ENCODE measurements at regions not wholly inside any gene's neighbourhood (a gene's known extent, or its start where the extent isn't known, plus 50 kb on each side); places are given as distances from the start of the nearest gene placed in this dataset.

- DNase-seq: no peak
These were observed 186.4 kb upstream of the DEFB112 start for GRCh38 chr6:50236164-50236563.

GRCh38 chr6:50239853-50240252 is 190.1 kb upstream of the DEFB112 start:
- no peak for DNase-seq

GRCh38 chr6:50240986-50241385 is 191.3 kb upstream of the DEFB112 start:
- no peak for DNase-seq

DNA sequence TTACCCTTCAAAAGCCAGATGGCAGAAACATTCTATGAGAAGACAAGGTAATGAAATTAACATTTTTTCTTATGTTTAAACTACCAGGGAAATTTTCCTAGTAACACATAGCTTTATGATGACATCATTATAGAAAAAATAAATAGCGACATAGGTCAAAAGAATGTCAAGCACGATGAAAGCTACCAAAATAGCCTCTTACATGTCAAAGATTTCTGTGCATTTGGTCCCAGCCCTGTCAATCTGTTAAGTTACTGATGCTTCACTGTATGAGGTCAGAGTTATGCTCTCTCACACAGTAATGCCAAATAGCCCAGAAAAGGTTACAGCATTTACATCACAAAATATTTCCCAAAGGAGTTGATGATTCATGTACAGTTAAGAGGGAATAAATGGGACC is 199.8 kb upstream of the DEFB112 start:
- DNase-seq: no peak

- no peak for DNase-seq
These were observed 207.6 kb upstream of the DEFB112 start for GRCh38 chr6:50257322-50257721.

DNA sequence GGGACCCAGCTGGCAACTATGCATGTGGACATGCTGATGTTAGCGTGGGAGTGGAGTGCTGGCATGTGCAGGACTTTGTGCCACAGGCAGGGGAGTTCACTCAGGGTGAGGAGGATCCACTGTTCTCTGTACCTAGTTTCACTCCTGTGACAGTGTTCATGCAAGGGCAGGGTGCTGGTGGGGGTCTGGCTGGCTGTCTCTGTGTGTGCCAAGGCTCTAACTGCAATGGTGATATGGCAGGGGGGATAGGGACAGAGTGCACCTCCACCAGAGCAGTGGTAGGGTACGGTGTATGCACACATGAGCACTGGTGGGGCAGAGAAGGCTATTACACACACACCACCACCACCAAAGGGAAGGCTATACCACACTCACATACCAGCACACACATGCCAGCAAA is 210.2 kb upstream of the DEFB112 start:
- DNase-seq: no peak

- DNase-seq: no peak
These were observed 215.4 kb upstream of the DEFB112 start for GRCh38 chr6:50264995-50265571.

- DNase-seq: no peak
These were observed 220.7 kb upstream of the DEFB112 start for GRCh38 chr6:50270415-50270814.

GRCh38 chr6:50271266-50271665 is 221.5 kb upstream of the DEFB112 start:
- no peak for DNase-seq

DNA sequence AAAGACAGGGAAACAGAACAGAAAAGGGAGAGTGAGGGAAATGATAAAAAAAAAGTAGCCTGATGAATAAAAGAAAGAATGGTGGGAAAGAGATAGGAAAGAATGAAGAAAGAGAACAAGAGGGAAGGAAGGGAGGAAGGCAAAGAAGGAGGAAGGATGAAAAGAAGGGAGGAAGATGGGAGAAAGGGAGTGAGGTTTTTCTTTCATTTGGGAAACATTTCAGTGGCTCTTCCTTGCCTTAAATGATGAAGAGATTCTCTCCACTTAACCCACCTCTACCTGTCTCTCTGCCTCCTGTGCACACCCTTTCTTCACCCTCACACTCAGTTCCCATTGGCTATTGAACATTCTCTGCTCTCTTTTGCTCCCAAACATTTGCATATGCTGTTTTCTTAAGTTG is 222.1 kb upstream of the DEFB112 start:
- DNase-seq: no peak

DNA sequence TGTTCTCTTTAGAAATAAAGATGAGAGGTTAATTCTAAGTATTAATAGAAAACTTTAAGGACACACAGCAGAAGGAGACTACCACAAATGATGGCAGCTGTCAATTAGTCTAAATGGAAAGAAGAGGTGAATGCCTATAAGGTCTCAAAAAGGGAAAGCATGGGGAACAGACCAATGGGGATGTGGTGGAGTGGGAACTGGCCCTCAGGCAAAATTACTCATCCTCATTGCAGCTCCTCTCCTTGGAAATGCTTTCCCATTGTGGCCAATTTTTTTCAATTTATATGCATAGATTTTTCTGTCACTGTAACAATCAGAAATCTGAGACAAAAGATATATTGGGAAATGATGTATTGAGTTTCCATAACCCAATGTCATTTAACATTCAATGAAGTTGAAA is 222.9 kb upstream of the DEFB112 start:
- no peak for DNase-seq

- no peak for DNase-seq
These were observed 227.1 kb upstream of the DEFB112 start for GRCh38 chr6:50276771-50277261.

DNA sequence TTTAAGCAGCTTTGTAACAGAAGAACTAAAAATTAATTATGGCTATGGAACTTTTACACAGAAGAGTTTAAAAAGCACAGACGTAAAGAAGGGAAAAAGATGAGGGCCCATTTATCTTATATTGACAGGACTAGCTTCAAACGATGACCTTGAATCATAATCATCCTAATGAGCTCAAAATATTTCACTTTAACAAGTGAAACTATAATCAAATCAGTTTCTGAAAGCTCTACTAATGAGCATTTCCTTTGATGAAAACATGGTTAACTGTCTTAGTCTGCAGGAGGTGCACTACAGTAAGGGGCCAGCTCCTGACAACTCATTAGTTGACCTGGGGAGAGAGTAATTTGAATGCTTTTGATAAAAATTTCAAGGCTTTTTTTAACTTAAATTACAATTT is 228.0 kb upstream of the DEFB112 start:
- DNase-seq: no peak

DNA sequence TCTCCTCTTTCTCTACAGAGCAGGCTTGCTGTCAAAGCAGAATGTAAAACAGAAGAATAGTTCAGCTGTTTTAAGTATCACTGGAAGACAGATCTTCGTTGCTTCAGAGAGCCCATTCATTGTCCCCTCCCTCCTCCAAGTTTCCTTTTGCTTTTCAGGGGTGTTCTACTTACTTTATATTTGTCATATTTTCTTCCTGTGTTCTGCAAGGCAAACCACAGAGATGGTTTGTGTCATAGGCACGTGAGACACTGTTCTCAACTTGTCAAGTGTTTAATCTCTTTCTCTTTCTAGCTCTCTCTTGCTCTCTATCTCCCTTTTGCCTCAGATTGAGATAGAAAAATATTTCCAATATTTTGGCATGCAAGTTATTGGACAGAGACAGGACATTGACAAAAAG is 228.9 kb upstream of the DEFB112 start:
- no peak for DNase-seq

DNA sequence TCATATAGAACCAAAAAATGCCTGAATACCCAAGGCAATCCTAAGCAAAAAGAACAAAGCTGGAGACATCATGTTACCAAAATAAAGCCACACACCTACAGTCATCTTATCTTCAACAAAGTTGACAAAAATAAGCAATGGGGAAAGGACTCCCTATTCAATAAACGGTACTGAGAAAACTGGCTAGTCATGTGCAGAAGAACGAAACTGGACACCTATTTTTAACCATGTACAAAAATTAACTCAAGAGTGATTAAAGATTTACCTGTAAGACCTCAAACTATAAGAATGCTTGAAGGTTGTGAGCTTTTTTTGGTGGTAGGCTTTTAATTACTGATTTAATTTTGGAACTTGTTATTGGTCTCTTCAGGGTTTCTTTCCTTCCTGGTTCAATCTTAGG is 236.0 kb upstream of the DEFB112 start:
- no peak for DNase-seq

- DNase-seq: no peak
These were observed 238.5 kb upstream of the DEFB112 start for GRCh38 chr6:50288241-50288640.

GRCh38 chr6:50288881-50289280 is 239.2 kb upstream of the DEFB112 start:
- DNase-seq: no peak

DNA sequence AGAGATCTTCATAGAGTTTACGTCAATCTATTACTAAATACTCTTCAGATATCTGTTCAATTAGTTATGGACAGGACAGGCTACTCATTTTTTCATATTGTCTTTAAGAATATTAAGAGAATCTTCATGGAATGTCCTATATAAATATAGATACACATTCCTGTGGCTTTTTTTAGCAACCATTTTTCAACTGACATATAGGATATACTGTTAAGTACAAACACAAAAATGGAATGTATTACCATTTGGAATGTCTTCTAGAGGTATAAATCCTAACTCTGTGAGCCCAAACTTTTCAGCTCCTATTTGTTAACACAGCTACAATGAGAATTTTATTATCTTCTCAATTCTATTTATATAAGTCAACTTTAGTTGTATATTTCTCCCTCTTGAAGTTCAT is 239.6 kb upstream of the DEFB112 start:
- DNase-seq: no peak

- no peak for DNase-seq
These were observed 251.6 kb upstream of the DEFB112 start for GRCh38 chr6:50301307-50301706.

DNA sequence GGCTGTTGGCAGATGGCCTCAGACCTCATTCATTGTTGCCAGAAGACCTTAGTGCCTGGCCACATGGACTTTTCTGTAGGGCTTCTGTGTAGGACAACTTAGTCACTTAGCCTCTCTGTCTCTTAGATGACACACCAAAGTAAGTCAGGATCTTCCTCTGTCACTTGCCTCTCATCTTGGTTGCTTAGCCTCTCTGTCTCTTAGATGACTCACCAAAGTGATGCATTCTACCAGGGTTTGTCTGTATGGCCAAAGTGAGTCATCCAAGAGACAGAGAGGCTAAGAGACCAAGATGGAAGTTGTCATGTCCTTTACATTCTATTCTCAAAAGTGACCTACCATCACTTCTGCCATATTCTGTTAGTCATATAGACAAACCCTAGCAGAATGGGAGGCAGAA is 255.9 kb upstream of the DEFB112 start:
- no peak for DNase-seq

- DNase-seq: no peak
These were observed 268.8 kb upstream of the DEFB112 start for GRCh38 chr6:50318536-50318935.

GRCh38 chr6:50330347-50330746 is 280.6 kb upstream of the DEFB112 start:
- no peak for DNase-seq

GRCh38 chr6:50330963-50331362 is 281.2 kb upstream of the DEFB112 start:
- no peak for DNase-seq

GRCh38 chr6:50333696-50334095 is 284.0 kb upstream of the DEFB112 start:
- no peak for DNase-seq

DNA sequence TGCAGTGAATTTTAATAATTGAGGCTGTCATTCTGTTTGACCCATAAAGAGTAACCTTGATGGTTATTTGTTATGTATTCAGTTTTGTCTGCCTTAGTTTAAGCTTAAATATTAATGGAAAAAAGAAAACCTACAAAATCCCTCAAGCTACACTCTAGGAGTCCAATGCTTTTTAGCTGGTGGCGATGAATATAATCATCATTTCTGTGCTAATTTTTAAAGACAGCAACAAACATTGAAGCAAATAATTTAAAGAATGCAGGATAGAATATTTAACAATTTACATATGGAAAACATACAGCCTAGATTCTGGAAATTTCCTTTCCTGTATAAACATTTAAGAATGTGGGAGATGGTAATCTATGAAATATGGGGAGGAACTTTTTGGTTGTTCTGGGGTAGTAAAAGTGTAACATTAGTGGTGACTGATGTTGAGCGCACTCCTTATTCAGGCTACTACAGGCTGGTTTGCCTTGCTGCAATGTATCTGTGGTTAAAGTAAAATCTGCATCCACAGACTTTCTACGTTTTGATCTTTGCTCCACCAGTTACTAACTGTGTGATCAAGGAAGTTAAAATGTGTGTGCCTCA is 287.9 kb upstream of the DEFB112 start:
- no peak for DNase-seq

All from suppressor macrophage treated with lipopolysaccharide for 4 hours (primary cell).